22Rv1 (cell line): ENCODE measurements at regions not wholly inside any gene's neighbourhood (a gene's known extent, or its start where the extent isn't known, plus 50 kb on each side); places are given as distances from the start of the nearest gene placed in this dataset.

Experiments
- ZFX ChIP-seq: fragments of 450-650 bp; IDR thresholded peaks from 2 replicates; pipeline ENCODE4 v1.6.1; 2017; ENCODE audit warnings: antibody characterized with exemption, borderline replicate concordance
- TF ChIP-seq, protein P1 (sequence below): fragments of 450-650 bp; IDR thresholded peaks from 2 replicates; pipeline ENCODE4 v1.5.1; 2017; ENCODE audit warnings: mild to moderate bottlenecking

GRCh38 chr14:65223636-65224035 is 121.3 kb upstream of the MAX start:
- TF ChIP-seq, protein P1, sequence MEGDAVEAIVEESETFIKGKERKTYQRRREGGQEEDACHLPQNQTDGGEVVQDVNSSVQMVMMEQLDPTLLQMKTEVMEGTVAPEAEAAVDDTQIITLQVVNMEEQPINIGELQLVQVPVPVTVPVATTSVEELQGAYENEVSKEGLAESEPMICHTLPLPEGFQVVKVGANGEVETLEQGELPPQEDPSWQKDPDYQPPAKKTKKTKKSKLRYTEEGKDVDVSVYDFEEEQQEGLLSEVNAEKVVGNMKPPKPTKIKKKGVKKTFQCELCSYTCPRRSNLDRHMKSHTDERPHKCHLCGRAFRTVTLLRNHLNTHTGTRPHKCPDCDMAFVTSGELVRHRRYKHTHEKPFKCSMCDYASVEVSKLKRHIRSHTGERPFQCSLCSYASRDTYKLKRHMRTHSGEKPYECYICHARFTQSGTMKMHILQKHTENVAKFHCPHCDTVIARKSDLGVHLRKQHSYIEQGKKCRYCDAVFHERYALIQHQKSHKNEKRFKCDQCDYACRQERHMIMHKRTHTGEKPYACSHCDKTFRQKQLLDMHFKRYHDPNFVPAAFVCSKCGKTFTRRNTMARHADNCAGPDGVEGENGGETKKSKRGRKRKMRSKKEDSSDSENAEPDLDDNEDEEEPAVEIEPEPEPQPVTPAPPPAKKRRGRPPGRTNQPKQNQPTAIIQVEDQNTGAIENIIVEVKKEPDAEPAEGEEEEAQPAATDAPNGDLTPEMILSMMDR, result no peak
- no peak for TF ChIP-seq ZFX
